NCI-H1436 (cell line): ENCODE measurements at regions not wholly inside any gene's neighbourhood (a gene's known extent, or its start where the extent isn't known, plus 50 kb on each side); places are given as distances from the start of the nearest gene placed in this dataset.

Source experiments
- DNase-seq: peaks from one replicate; lab custom pipeline; 2025; lab: John Stamatoyannopoulos, UW

DNA sequence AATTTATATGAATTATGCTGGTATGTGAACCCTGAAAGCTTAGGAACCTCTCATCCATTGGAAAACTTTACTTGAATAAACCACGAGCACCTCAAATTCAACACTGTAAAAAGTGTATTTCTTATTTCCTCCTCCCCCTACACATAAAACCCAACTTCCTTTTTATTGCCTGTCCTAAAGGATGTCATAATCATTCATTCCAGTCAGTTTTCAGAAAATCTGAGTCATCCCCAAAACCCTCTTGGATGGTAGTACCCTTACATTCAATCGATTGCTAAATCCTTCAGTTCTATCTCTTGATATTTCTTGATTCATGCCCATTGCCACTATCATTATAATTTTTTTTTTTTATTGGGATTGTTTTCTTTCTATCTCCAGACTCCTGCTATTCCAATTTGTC lies 91.1 kb upstream of the ATP8A1 start:
- no peak for DNase-seq

GRCh38 chr4:42736527-42737195 lies 79.8 kb upstream of the ATP8A1 start:
- no peak for DNase-seq

- no peak for DNase-seq
Measured at GRCh38 chr4:42733380-42733779, 76.5 kb upstream of the ATP8A1 start.

GRCh38 chr4:42732776-42733175 lies 75.9 kb upstream of the ATP8A1 start:
- no peak for DNase-seq

GRCh38 chr4:42729505-42730237 lies 72.8 kb upstream of the ATP8A1 start:
- no peak for DNase-seq

DNA sequence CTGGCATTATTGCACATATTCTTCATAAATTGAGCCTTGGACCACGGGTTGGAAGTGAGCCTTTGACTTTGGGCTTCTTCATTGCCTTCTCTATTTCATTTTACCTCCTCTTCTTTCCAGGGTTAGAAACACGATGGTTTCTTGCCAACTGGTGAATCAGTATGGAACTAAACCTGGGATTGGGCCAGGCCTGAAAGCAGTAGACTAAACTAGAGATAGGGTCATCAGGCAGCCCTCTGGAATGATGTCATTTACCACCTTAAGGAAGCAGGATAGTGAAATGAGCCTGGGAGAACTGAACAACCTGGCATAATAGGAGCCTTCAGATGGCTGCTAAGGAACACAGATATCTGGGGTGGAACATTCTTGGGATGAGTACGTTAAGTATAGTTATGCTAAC lies 67.5 kb upstream of the ATP8A1 start:
- no peak for DNase-seq

GRCh38 chr4:42720533-42720932 lies 63.6 kb upstream of the ATP8A1 start:
- DNase-seq, result no peak

GRCh38 chr4:42719257-42719656 lies 62.4 kb upstream of the ATP8A1 start:
- no peak for DNase-seq

- DNase-seq, result no peak
Measured at GRCh38 chr4:42718336-42718735, 61.4 kb upstream of the ATP8A1 start.

- no peak for DNase-seq
Measured at GRCh38 chr4:42716996-42717395, 60.1 kb upstream of the ATP8A1 start.

- no peak for DNase-seq
Measured at GRCh38 chr4:42715807-42716482, 59.0 kb upstream of the ATP8A1 start.

DNA sequence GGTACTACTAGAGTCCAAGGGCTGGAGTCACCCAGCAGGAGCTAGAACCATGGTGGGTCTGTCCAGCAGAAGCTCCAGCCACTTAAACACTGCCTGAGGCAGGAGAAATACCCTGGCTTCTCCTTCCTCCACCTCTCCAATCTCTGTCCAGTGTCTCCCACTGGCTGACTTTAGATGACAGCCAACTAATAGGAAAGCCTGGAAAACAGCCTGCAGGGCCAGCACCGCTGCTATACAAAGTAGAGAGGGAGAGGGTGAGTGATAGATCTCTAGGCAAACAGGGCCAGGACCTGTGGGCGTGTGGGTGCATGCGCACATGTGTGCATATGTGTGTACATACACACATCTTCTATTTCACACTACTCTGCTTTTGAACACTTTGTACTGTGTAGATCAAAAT lies 56.5 kb upstream of the ATP8A1 start:
- DNase-seq, result no peak

DNA sequence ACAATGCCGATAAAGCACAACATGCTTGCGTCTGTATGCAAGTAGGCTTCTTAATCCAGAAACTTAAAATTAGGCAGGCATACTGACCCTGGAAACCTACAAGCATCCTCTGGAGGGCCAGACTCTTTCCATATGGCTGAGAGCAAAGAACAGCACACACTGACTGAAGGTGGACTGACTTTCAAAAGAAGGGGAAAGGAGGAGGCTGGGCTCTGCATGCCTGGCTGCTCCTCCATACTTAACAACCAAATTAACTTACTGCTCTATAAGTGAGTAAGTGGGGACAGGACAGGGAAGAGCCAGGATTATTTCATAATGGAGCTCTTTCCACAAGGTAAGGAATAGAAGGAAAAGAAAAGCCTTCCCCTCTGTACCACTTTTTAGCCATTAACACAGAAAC lies 55.9 kb upstream of the ATP8A1 start:
- DNase-seq, result no peak

- no peak for DNase-seq
Measured at GRCh38 chr4:42711496-42711895, 54.6 kb upstream of the ATP8A1 start.

DNA sequence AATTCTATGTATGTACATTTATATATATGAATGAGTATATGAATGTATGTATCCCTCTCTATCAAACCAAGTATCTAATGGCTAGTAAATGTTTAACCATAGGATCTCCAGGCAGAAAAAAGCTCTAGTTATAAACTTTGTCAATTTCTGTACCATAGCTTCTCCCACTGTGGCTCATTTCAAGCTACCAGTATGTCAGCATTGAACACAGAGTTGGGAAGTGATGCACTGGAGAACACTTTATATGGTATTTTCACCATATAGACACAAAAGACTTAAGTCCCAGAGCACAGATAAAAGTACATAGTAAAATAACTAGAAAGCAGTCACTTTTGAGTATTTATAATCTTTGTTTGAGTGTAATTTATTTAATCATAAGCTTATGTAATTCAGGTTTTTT lies 53.9 kb upstream of the ATP8A1 start:
- no peak for DNase-seq

DNA sequence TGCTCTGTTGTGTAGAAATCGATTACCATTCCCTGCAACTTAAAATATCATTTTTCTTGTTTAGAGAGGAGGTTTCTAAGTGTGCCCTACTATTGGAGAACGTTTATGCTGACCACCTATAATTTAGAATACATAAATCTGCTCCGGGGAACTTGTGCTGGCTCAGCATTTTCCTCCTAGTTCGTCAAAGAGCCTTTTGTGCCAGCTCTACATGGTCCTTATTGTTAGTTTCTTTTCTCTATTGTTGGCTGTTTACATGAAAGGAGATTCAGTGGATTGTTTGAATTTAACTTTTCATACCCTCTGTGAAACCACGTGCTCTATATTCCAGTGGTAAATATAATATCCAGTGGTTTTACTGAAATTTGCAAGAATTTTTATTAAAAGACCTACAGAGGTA lies 53.4 kb upstream of the ATP8A1 start:
- DNase-seq, result no peak

- no peak for DNase-seq
Measured at GRCh38 chr4:42709392-42710065, 52.6 kb upstream of the ATP8A1 start.

GRCh38 chr4:42708625-42709024 lies 51.7 kb upstream of the ATP8A1 start:
- peak; percentile 84 for DNase-seq
